ENCODE measurements at regions not wholly inside any gene's neighbourhood (a gene's known extent, or its start where the extent isn't known, plus 50 kb on each side); places are given as distances from the start of the nearest gene placed in this dataset.

DNA sequence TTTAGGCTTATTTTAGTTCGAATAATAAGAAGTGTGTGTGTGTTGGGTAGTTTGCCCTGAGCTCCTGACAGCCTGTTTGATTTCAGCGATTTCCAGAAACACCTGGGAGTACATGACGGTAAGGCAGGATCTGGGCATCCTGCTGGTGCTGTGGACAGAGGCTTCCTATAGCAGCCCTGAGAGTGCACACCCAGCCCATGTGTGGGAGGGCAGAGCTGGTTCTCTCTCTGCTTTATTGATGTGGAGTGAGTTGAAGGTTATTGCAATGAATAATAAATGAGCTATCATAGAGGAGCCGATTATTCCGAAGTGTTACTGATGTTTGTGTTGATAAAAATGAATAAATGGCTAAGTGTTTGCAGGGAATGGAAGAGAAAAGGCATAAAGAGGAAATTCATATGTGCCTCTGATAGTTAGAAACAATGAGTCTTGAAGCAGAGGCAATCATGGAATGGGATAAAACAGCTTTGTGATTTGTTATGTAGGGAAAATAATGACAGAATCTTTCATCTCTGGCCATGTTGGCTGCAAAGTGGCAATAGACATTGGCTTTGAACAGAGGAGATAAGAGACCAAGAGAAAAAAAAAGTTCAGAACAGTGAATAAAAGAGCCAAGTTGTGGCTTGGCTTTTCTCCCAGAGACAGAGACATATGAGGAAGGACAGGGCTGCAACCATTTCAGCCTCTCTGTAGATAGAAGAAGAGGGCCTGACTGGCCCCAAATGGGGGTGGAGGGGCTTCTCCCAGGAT lies 166.2 kb upstream of the CHD6 start:
- Mint-ChIP-seq H3K36me3 (ENCODE audit: insufficient read depth, unreplicated experiment) (no peaks in the 10 kb centered on the region), H3K9me3 (ENCODE audit: low read depth, unreplicated experiment) (peaks cover 2% of the 10 kb centered on the region), H3K27me3 (ENCODE audit: unreplicated experiment) (peaks cover 1% of the 10 kb centered on the region), H3K4me1 (ENCODE audit: low read depth, unreplicated experiment) (peaks cover 18% of the 10 kb centered on the region), H3K4me3 (ENCODE audit: low read depth, unreplicated experiment) (no peak overlapping the region), H3K27ac (ENCODE audit: unreplicated experiment) (no peak overlapping the region)
- intact Hi-C loops (cut with micrococcal nuclease; ENCODE audit: unreplicated experiment), result no loop called here
- CTCF ChIA-PET, result interaction anchor here (1.0 to 1.9 kb wide), 4 partner anchors 15 to 105 kb away, joined by 3 to 7 read pairs (median 5); no protein-coding TSS in a partner anchor
- BruUV-seq (replicated peaks), result no TSS peak
- DNase-seq, result no peak
- TF ChIP-seq, protein P1, sequence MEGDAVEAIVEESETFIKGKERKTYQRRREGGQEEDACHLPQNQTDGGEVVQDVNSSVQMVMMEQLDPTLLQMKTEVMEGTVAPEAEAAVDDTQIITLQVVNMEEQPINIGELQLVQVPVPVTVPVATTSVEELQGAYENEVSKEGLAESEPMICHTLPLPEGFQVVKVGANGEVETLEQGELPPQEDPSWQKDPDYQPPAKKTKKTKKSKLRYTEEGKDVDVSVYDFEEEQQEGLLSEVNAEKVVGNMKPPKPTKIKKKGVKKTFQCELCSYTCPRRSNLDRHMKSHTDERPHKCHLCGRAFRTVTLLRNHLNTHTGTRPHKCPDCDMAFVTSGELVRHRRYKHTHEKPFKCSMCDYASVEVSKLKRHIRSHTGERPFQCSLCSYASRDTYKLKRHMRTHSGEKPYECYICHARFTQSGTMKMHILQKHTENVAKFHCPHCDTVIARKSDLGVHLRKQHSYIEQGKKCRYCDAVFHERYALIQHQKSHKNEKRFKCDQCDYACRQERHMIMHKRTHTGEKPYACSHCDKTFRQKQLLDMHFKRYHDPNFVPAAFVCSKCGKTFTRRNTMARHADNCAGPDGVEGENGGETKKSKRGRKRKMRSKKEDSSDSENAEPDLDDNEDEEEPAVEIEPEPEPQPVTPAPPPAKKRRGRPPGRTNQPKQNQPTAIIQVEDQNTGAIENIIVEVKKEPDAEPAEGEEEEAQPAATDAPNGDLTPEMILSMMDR (IDR thresholded peaks at IDR 0.05; ENCODE audit: unreplicated experiment), result no peak

DNA sequence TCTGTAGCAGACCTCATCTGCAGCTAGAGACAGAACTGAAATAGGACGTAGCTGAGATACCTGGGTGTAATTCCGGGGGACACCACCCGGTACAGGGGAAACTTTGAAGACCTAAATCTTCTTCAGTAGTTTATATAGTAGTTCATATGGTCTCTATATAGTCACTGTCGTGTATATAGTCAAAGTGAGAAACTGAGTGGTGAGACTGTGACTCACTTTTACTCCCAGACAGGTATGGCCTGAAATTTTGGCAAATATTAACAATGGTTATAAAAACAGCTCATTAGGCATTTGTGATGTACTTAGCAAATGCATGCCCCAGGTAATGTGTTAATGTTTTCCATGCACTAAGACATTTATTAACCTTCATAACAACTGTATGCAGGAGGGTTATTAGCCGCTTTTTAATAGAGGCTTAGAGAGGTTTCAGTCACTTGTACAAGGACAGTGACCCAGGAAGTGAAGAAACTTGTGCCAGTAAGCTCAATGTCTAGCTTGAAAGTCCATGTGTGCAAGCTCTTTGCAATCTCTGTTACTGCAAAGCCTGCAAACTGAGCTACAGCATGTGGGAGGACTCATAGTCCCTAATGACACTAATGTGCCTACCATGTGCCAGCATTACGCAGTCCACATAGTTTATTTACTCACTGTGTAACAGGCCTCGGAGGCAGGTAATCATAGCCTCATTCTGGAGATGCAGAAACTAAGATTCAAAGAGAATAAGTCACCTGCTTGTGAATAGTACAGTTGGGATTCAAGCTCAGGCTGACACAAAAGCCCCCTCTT lies 165.4 kb upstream of the CHD6 start:
- H3K4me3 Mint-ChIP-seq (ENCODE audit: low read depth, unreplicated experiment), result no peak overlapping the region
- intact Hi-C loops (cut with micrococcal nuclease; ENCODE audit: unreplicated experiment), result no loop called here
- peaks cover 2% of the 10 kb centered on the region for H3K9me3 Mint-ChIP-seq (ENCODE audit: low read depth, unreplicated experiment)
- BruUV-seq (replicated peaks), result no TSS peak
- TF ChIP-seq, protein P1 (IDR thresholded peaks at IDR 0.05; ENCODE audit: unreplicated experiment), result no peak
- H3K36me3 Mint-ChIP-seq (ENCODE audit: insufficient read depth, unreplicated experiment), result no peaks in the 10 kb centered on the region
- no peak overlapping the region for H3K27ac Mint-ChIP-seq (ENCODE audit: unreplicated experiment)
- CTCF ChIA-PET, result interaction anchor here (1.0 to 1.9 kb wide), 4 partner anchors 16 to 106 kb away, joined by 3 to 7 read pairs (median 5); no protein-coding TSS in a partner anchor
- H3K27me3 Mint-ChIP-seq (ENCODE audit: unreplicated experiment), result peaks cover 9% of the 10 kb centered on the region
- peaks cover 18% of the 10 kb centered on the region for H3K4me1 Mint-ChIP-seq (ENCODE audit: low read depth, unreplicated experiment)
- DNase-seq, result no peak

DNA sequence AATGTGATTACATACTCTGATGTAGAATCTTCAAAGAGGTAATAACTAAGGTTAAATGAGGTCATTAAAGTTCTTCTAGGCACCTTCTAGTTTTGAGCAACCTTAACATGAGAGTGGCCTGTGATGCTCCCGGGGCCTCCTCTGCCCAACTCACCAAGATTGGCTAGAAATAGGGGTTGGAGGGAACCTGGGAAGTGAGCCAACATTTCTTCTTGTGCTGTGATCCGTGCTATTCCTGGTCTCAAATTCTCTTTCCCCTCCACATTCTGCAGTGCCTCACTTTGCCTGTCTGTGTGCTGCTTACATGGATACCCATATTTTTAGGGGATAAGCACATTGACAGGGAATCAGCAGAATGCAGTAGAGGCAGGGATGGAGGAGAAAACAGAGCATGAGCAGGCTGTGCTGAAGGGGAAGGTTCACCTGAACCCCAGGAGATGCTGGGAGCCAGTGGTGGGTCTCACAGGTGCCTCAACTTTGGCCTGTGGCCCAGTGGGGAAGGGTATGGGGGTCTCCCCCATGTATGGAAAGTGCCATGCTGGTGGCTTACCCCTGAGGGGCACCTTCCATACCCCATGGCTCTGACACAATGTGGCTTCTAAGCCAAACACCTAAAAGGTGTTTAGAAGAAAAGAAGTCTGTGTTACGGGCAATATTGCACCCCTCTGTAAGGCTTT lies 164.7 kb upstream of the CHD6 start:
- H3K4me3 Mint-ChIP-seq (ENCODE audit: low read depth, unreplicated experiment), result no peak overlapping the region
- peaks cover 18% of the 10 kb centered on the region for H3K4me1 Mint-ChIP-seq (ENCODE audit: low read depth, unreplicated experiment)
- no peaks in the 10 kb centered on the region for H3K36me3 Mint-ChIP-seq (ENCODE audit: insufficient read depth, unreplicated experiment)
- CTCF ChIA-PET, result interaction anchor here (1.0 to 1.9 kb wide), 3 partner anchors 17 to 106 kb away, joined by 3 to 7 read pairs (median 4); no protein-coding TSS in a partner anchor
- H3K9me3 Mint-ChIP-seq (ENCODE audit: low read depth, unreplicated experiment), result peaks cover 2% of the 10 kb centered on the region
- peaks cover 16% of the 10 kb centered on the region for H3K27me3 Mint-ChIP-seq (ENCODE audit: unreplicated experiment)
- TF ChIP-seq, protein P1 (IDR thresholded peaks at IDR 0.05; ENCODE audit: unreplicated experiment), result no peak
- no TSS peak for BruUV-seq (replicated peaks)
- no peak for DNase-seq
- H3K27ac Mint-ChIP-seq (ENCODE audit: unreplicated experiment), result no peak overlapping the region
- intact Hi-C loops (cut with micrococcal nuclease; ENCODE audit: unreplicated experiment), result no loop called here

DNA sequence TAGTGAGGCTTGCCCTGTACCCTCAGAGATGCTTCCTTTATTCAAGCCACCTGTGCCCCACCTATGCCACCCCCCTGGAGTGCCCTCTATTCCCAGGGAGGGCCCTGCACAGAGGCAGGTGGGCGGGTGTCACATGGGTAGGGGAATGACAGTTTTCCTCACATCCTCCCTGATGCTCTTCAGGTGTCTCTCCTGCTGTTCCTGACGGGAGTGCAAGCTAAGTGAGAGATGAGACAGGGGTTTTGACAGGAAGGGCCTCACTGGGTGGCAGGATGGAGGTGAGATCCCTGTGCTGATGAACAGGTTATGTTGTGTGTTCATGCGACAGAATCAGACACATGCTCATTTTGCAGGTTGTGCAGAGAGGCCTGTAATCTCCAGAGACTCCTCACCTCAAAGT lies 164.1 kb upstream of the CHD6 start:
- CTCF ChIA-PET, result no interaction called here
- DNase-seq, result no peak
- Mint-ChIP-seq H3K36me3 (ENCODE audit: insufficient read depth, unreplicated experiment) (no peaks in the 10 kb centered on the region), H3K9me3 (ENCODE audit: low read depth, unreplicated experiment) (peaks cover 2% of the 10 kb centered on the region), H3K4me1 (ENCODE audit: low read depth, unreplicated experiment) (peaks cover 18% of the 10 kb centered on the region), H3K4me3 (ENCODE audit: low read depth, unreplicated experiment) (no peak overlapping the region), H3K27ac (ENCODE audit: unreplicated experiment) (no peak overlapping the region), H3K27me3 (ENCODE audit: unreplicated experiment) (peaks cover 18% of the 10 kb centered on the region)
- TF ChIP-seq, protein P1 (IDR thresholded peaks at IDR 0.05; ENCODE audit: unreplicated experiment), result no peak
- intact Hi-C loops (cut with micrococcal nuclease; ENCODE audit: unreplicated experiment), result no loop called here
- BruUV-seq (replicated peaks), result no TSS peak

All from Calu3 (cell line).